Mammary epithelial cell (primary cell): ENCODE measurements at regions not wholly inside any gene's neighbourhood (a gene's known extent, or its start where the extent isn't known, plus 50 kb on each side); places are given as distances from the start of the nearest gene placed in this dataset.

Experiments used
- CTCF ChIP-seq, 2 donors: IDR thresholded peaks in 1 of 2; conservative IDR thresholded peaks in 1 of 2; 2 replicates each; pipeline ENCODE4 v1.5.1; 2011 to 2012; ENCODE audit warnings: inconsistent platforms in 2 of 2, low read length in 2 of 2, mild to moderate bottlenecking in 2 of 2, control low read depth in 1 of 2, low read depth in 1 of 2; ENCODE audit not compliant: insufficient read depth in 1 of 2; ENCODE audit errors: extremely low read depth in 1 of 2
- EZH2 ChIP-seq: IDR thresholded peaks from 2 replicates; pipeline ENCODE4 v1.6.1; 2012; ENCODE audit warnings: low read length, inconsistent platforms, borderline replicate concordance

GRCh38 chr3:30397030-30397429, 209.4 kb upstream of the TGFBR2 start:
- TF ChIP-seq CTCF (conservative IDR thresholded peaks at IDR 0.05 in 1 of 2, IDR thresholded peaks at IDR 0.05 in 1 of 2; ENCODE audit: extremely low read depth in 1 of 2, insufficient read depth in 1 of 2, low read depth in 1 of 2, low read length in 2 of 2) (no peak), EZH2 (no peak)
